ENCODE measurements at regions not wholly inside any gene's neighbourhood (a gene's known extent, or its start where the extent isn't known, plus 50 kb on each side); places are given as distances from the start of the nearest gene placed in this dataset.

GRCh38 chr2:105977212-105977611 lies 216.9 kb downstream of the UXS1 start:
- Histone ChIP-seq H2BK20ac (ENCODE audit: low read depth, low read length) (no peak overlapping the region), H3K56ac (ENCODE audit: extremely low read depth, insufficient read depth, low read length) (no peak overlapping the region), H3K9ac (ENCODE audit: low read depth, low read length) (no peak overlapping the region), H2AK5ac (ENCODE audit: low read depth, low read length) (0 out of 2 replicates have a peak overlapping the region, but pooled peaks have one; percentile 38), H3K79me1 (ENCODE audit: low read depth in 1 of 2, low read length in 2 of 2) (no peaks in the 10 kb centered on the region), H4K8ac (ENCODE audit: low read depth in 2 of 2, low read length in 2 of 2) (peak overlapping the region in 1 of 2 experiments; percentile 1; a peak in 1 of 4 replicates), H2AK9ac (replicated peaks; ENCODE audit: low read depth, low read length, poor library complexity) (no peak overlapping the region), H4K5ac (ENCODE audit: low read depth, low read length) (no peak overlapping the region), H4K91ac (ENCODE audit: insufficient read depth, low read depth, low read length) (no peak overlapping the region; the same call in 1 of the 2 replicates), H3K27me3 (ENCODE audit: control insufficient read depth, insufficient read depth, low read length) (peaks cover 12% of the 10 kb centered on the region), H3K9me1 (ENCODE audit: insufficient read depth, low read length) (no peaks in the 10 kb centered on the region), H3K4me1 (ENCODE audit: control insufficient read depth, insufficient read depth, low read length) (no peaks in the 10 kb centered on the region; the same call in 1 of the 2 replicates), H3K14ac (replicated peaks; ENCODE audit: low read depth, low read length) (no peak overlapping the region), H3K9me3 (ENCODE audit: control insufficient read depth, insufficient read depth, low read length) (peaks cover 20% of the 10 kb centered on the region), H2BK120ac (ENCODE audit: low read depth, low read length) (peak overlapping the region; percentile 40; the same call in 1 of the 2 replicates), H3K18ac (ENCODE audit: low read depth, low read length) (peak overlapping the region; percentile 22; the same call in 1 of the 2 replicates), H3K23ac (ENCODE audit: low read depth, low read length) (no peak overlapping the region), H3K4me2 (ENCODE audit: low read depth, low read length) (no peak overlapping the region), H2BK5ac (ENCODE audit: low read depth, low read length, poor library complexity, severe bottlenecking) (no peak overlapping the region), H3K36me3 (ENCODE audit: control insufficient read depth, insufficient read depth, low read length) (no peaks in the 10 kb centered on the region), H3K4ac (ENCODE audit: low read depth, low read length) (no peak overlapping the region), H3K4me3 (ENCODE audit: insufficient read depth, low read depth, low read length) (no peak overlapping the region), H4K20me1 (ENCODE audit: insufficient read depth, low read length) (no peaks in the 10 kb centered on the region), H2AFZ (replicated peaks; ENCODE audit: low read length, poor library complexity) (no peak overlapping the region), H3K27ac (ENCODE audit: insufficient read depth, low read length) (no peak overlapping the region), H2BK15ac (ENCODE audit: low read depth, low read length) (no peak overlapping the region)
- ATAC-seq (ENCODE audit: low read depth): peak; percentile 98
- DNase-seq: peak; percentile 86
- no TSS peak for BruUV-seq (replicated peaks)
- WGBS, 2 experiments (ENCODE audit: extremely low coverage in 2 of 2, insufficient read length in 1 of 2): 100% methylated on average over 1 of the region's 5 CpGs; no CpG with 5 or more reads in 1 of the 2 experiments
- dilution Hi-C loops (cut with HindIII; ENCODE audit: low sequenced_read_pairs, unreplicated experiment): no loop called here
- ChIA-PET CTCF (no interaction called here), POLR2A (ENCODE audit: unreplicated experiment) (interaction anchor here (0.7 kb wide), 1 partner anchor 175 kb away, joined by 6 read pairs; no protein-coding TSS in a partner anchor)
- TF ChIP-seq BHLHE40 (IDR thresholded peaks at IDR 0.05; ENCODE audit: low read depth, low read length) (no peak), NFE2L2 (IDR thresholded peaks at IDR 0.05; ENCODE audit: low read depth, low read length) (no peak), POLR2A (IDR thresholded peaks at IDR 0.05; ENCODE audit: low read depth, low read length) (no peak), MXI1 (IDR thresholded peaks at IDR 0.05; ENCODE audit: borderline replicate concordance, low read depth, low read length) (no peak), FOS (IDR thresholded peaks at IDR 0.05; ENCODE audit: low read depth, low read length) (peak; percentile 74), RAD21 (IDR thresholded peaks at IDR 0.05; ENCODE audit: low read length) (no peak), MAZ (IDR thresholded peaks at IDR 0.05; ENCODE audit: borderline replicate concordance, low read depth, low read length) (no peak), SMC3 (IDR thresholded peaks at IDR 0.05; ENCODE audit: low read depth, low read length) (no peak), USF2 (IDR thresholded peaks at IDR 0.05; ENCODE audit: low read depth, low read length) (no peak), CHD1 (IDR thresholded peaks at IDR 0.05; ENCODE audit: low read depth, low read length) (no peak), RCOR1 (IDR thresholded peaks at IDR 0.05; ENCODE audit: insufficient replicate concordance, low read length) (peak; percentile 80), CTCF (conservative IDR thresholded peaks at IDR 0.05; ENCODE audit: low read depth, low read length) (no peak), MAFK (IDR thresholded peaks at IDR 0.05; ENCODE audit: low read depth, low read length) (no peak)
- intact Hi-C loops (cut with micrococcal nuclease): loop anchor here (10.0 kb wide), 1 partner anchor 232 kb away; the partner anchor contains the start of gene NCK2
- in situ Hi-C loops (cut with MboI; ENCODE audit: low sequenced_read_pairs): no loop called here
